DMS153 (cell line): ENCODE measurements at regions not wholly inside any gene's neighbourhood (a gene's known extent, or its start where the extent isn't known, plus 50 kb on each side); places are given as distances from the start of the nearest gene placed in this dataset.
"Not testable (repeated sequence)": the region's sequence is repeated elsewhere in the genome, so short reads cannot be mapped to it uniquely, and the experiment has no call there.

Experiments
- DNase-seq: peaks from one replicate; lab custom pipeline; 2025; lab: John Stamatoyannopoulos, UW

GRCh38 chr9:19875291-19875920, 86.6 kb upstream of the SLC24A2 start:
- DNase-seq: no peak

- DNase-seq: not testable (repeated sequence)
These were observed 84.4 kb upstream of the SLC24A2 start for GRCh38 chr9:19873188-19873587.

GRCh38 chr9:19870988-19871387, 82.2 kb upstream of the SLC24A2 start:
- DNase-seq: no peak

- DNase-seq: no peak
These were observed 52.1 kb upstream of the SLC24A2 start for GRCh38 chr9:19840953-19841352.
